HCT116 (cell line): ENCODE measurements at regions not wholly inside any gene's neighbourhood (a gene's known extent, or its start where the extent isn't known, plus 50 kb on each side); places are given as distances from the start of the nearest gene placed in this dataset.

Experiments used
- ATAC-seq: fragments of 200-7000 bp; cut with Tn5 transposase; 2 replicates; pipeline ENCODE4 v1.9.1; 2020; ENCODE audit warnings: mild to moderate bottlenecking, moderate library complexity
- BruUV-seq: library from RNA; stranded (reverse); fragments of 400-500 nt; replicated peaks from 2 replicates; lab custom pipeline; 2021; lab: Mats Ljungman, UMichigan
- CTCF ChIA-PET: fragments of 300-600 bp; sonication (Branson Sonifier 250); formaldehyde crosslinking; loops from one replicate; lab custom pipeline; 2021; ENCODE audit warnings: antibody characterized with exemption; lab: Charles Lee
- POLR2A ChIA-PET: fragments of 300-600, 350-600 bp; sonication (Branson Sonifier 250); formaldehyde crosslinking; loops from one replicate; lab custom pipeline; 2021; ENCODE audit warnings: antibody characterized with exemption; lab: Charles Lee
- RAD21 ChIA-PET, 2 experiments: fragments of 300-600 bp; sonication (Branson Sonifier 250); formaldehyde crosslinking; loops; one replicate each; lab custom pipeline; 2023; ENCODE audit warnings: low total read pairs in 2 of 2; ENCODE audit not compliant: uncharacterized antibody in 2 of 2, unreplicated experiment in 2 of 2, low non-redundant PET in 1 of 2; lab: Charles Lee
- DNase-seq: peaks from one replicate; pipeline ENCODE4 v3.0.0-alpha.2; 2010; ENCODE audit warnings: low read depth, low spot score
- H2AFZ ChIP-seq: fragments of 200-600 bp; shearing (Covaris generic), sonication (generic); 2 replicates; pipeline ENCODE4 v1.6.1; 2017; ENCODE audit warnings: low read depth, mixed run types, mixed read lengths, antibody characterized with exemption, low read length; ENCODE audit not compliant: poor library complexity, severe bottlenecking
- H3K27ac ChIP-seq: 2 replicates; pipeline ENCODE4 v1.5.1; 2012; ENCODE audit warnings: low read depth, low read length
- H3K27me3 ChIP-seq: fragments of 200-600 bp; sonication (generic); 2 replicates; pipeline ENCODE4 v1.6.1; 2016; ENCODE audit warnings: mixed run types, low read length, mixed read lengths; ENCODE audit not compliant: insufficient read depth
- H3K36me3 ChIP-seq, 2 experiments: fragments of 200-500 bp in 1 of 2; fragments of 200-600 bp in 1 of 2; sonication (Bioruptor generic) in 1 of 2; sonication (generic) in 1 of 2; 2 replicates each; pipeline versions ENCODE4 v1.5.1 to v1.6.1; 2014 to 2016; ENCODE audit warnings: low read length in 2 of 2, inconsistent platforms in 1 of 2, mixed read lengths in 1 of 2, mixed run types in 1 of 2; ENCODE audit not compliant: insufficient read depth in 2 of 2, control insufficient read depth in 1 of 2
- H3K4me1 ChIP-seq, 2 experiments: fragments of 200-600 bp in 1 of 2; sonication (generic) in 1 of 2; 2 replicates each; pipeline versions ENCODE4 v1.5.1 to v1.6.1; 2012 to 2017; ENCODE audit warnings: low read length in 2 of 2, inconsistent platforms in 1 of 2, mild to moderate bottlenecking in 1 of 2, mixed read lengths in 1 of 2, mixed run types in 1 of 2, moderate library complexity in 1 of 2; ENCODE audit not compliant: insufficient read depth in 2 of 2, control insufficient read depth in 1 of 2
- H3K4me2 ChIP-seq: fragments of 200-600 bp; sonication (generic); 2 replicates; pipeline ENCODE4 v1.6.1; 2017; ENCODE audit warnings: mixed run types, low read length, mixed read lengths
- H3K4me3 ChIP-seq, 2 experiments: fragments of 200-600 bp in 1 of 2; sonication (generic) in 1 of 2; replicated peaks in 1 of 2; 2 replicates each; pipeline ENCODE4 v1.5.1; 2011 to 2016; ENCODE audit warnings: low read length in 2 of 2, control low read depth in 1 of 2, low read depth in 1 of 2, mild to moderate bottlenecking in 1 of 2, mixed read lengths in 1 of 2, mixed run types in 1 of 2
- H3K79me2 ChIP-seq: fragments of 200-600 bp; sonication (generic); 2 replicates; pipeline ENCODE4 v1.6.1; 2017; ENCODE audit warnings: mild to moderate bottlenecking, mixed run types, low read length, moderate library complexity, mixed read lengths; ENCODE audit not compliant: insufficient read depth
- H3K9ac ChIP-seq: fragments of 200-600 bp; sonication (generic); 2 replicates; pipeline ENCODE4 v1.6.1; 2016; ENCODE audit warnings: low read length, mixed read lengths
- H3K9me2 ChIP-seq: fragments of 200-600 bp; sonication (generic), shearing (Covaris generic); 2 replicates; pipeline ENCODE4 v1.6.1; 2017; ENCODE audit warnings: mixed run types, mild to moderate bottlenecking, moderate library complexity; ENCODE audit not compliant: insufficient read depth
- H3K9me3 ChIP-seq, 2 experiments: fragments of 200-500 bp in 1 of 2; fragments of 200-600 bp in 1 of 2; sonication (Bioruptor generic) in 1 of 2; sonication (generic) in 1 of 2; 2 replicates each; pipeline ENCODE4 v1.6.1; 2014 to 2017; ENCODE audit warnings: low read length in 2 of 2, mixed read lengths in 2 of 2, inconsistent platforms in 1 of 2, low read depth in 1 of 2, mild to moderate bottlenecking in 1 of 2, mixed run types in 1 of 2, moderate library complexity in 1 of 2; ENCODE audit not compliant: control insufficient read depth in 1 of 2, insufficient read depth in 1 of 2
- H4K20me1 ChIP-seq: fragments of 200-600 bp; sonication (generic), shearing (Covaris generic); 2 replicates; pipeline ENCODE4 v1.6.1; 2017; ENCODE audit warnings: mixed run types, mild to moderate bottlenecking, moderate library complexity; ENCODE audit not compliant: insufficient read depth
- CBX3 ChIP-seq: IDR thresholded peaks from 2 replicates; pipeline ENCODE4 v1.6.1; 2012; ENCODE audit warnings: low read depth
- EZH2 ChIP-seq: fragments of 200-600 bp; sonication (generic); IDR thresholded peaks from 2 replicates; pipeline ENCODE4 v1.6.1; 2017; ENCODE audit warnings: antibody characterized with exemption, mixed run types
- EZH2phosphoT487 ChIP-seq: fragments of 200-600 bp; IDR thresholded peaks from 2 replicates; pipeline ENCODE4 v1.6.1; 2018; ENCODE audit warnings: antibody characterized with exemption, borderline replicate concordance
- FOSL1 ChIP-seq: IDR thresholded peaks from 2 replicates; pipeline ENCODE4 v1.6.1; 2012; ENCODE audit warnings: low read depth
- POLR2A ChIP-seq: IDR thresholded peaks from 2 replicates; pipeline ENCODE4 v1.7.0; 2011; ENCODE audit warnings: borderline replicate concordance; ENCODE audit not compliant: insufficient read depth, insufficient read length; ENCODE audit errors: extremely low read depth
- RAD21 ChIP-seq: IDR thresholded peaks from 2 replicates; pipeline ENCODE4 v1.6.1; 2012; ENCODE audit warnings: low read depth, mild to moderate bottlenecking
- SIN3A ChIP-seq: IDR thresholded peaks from 2 replicates; pipeline ENCODE4 v1.6.1; 2012; ENCODE audit warnings: low read depth
- SP1 ChIP-seq: IDR thresholded peaks from 2 replicates; pipeline ENCODE4 v1.6.1; 2012; ENCODE audit warnings: low read depth
- SRF ChIP-seq: IDR thresholded peaks from 2 replicates; pipeline ENCODE4 v1.6.1; 2012; ENCODE audit warnings: low read depth
- TCF7L2 ChIP-seq: IDR thresholded peaks from 2 replicates; pipeline ENCODE4 v1.7.0; 2011; ENCODE audit warnings: borderline replicate concordance, inconsistent platforms; ENCODE audit not compliant: insufficient read depth, insufficient read length; ENCODE audit errors: extremely low read depth
- ZFX ChIP-seq: fragments of 450-650 bp; IDR thresholded peaks from 2 replicates; pipeline ENCODE4 v1.6.1; 2017
- ZNF274 ChIP-seq: fragments of 200-500 bp; sonication (Bioruptor generic); IDR thresholded peaks from 2 replicates; pipeline ENCODE4 v1.6.1; 2014; ENCODE audit warnings: mild to moderate bottlenecking, low read depth, low read length, inconsistent platforms
- intact Hi-C: fragments of 100-400 bp; cut with micrococcal nuclease; formaldehyde crosslinking; loops from 2 replicates; pipeline ENCODE4 v1.10.0; 2022
- TF ChIP-seq, protein P1 (sequence below): IDR thresholded peaks from 2 replicates; pipeline ENCODE4 v1.6.1; 2012
- TF ChIP-seq, protein P2 (sequence below): IDR thresholded peaks from 2 replicates; pipeline ENCODE4 v1.6.1; 2012
- TF ChIP-seq, protein P3 (sequence below), 3 experiments: fragments of 200-600 bp in 1 of 3; sonication (generic) in 1 of 3; IDR thresholded peaks in 2 of 3; conservative IDR thresholded peaks in 1 of 3; 2 replicates each; pipeline ENCODE4 v1.5.1; 2012 to 2017; ENCODE audit warnings: low read depth in 2 of 3, low read length in 2 of 3, antibody characterized with exemption in 1 of 3, borderline replicate concordance in 1 of 3, control low read depth in 1 of 3, mild to moderate bottlenecking in 1 of 3, mixed read lengths in 1 of 3, mixed run types in 1 of 3, moderate library complexity in 1 of 3; ENCODE audit not compliant: insufficient read depth in 1 of 3
- TF ChIP-seq, protein P4 (sequence below): IDR thresholded peaks from 2 replicates; pipeline ENCODE4 v1.6.1; 2012; ENCODE audit warnings: low read depth

DNA sequence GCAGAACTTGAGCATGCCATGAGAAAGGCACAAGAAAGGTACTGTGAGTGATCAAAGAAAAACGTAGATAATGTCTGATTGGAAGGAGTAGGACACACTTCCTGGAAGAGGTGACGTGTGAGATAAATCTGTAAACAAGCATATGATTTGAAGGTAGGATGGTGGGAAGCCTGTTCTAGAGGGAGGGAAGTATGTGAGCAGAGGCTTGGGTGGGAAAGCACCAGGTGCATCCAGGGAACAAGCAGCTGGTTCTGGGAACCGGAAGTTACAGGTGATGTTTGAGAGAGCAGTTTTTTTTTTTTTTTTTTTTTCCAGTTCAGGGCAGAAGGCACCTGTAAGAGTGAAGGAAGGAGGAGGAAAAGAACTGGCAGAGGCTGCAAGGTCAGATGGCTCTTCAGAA lies 116.6 kb upstream of the EFEMP1 start:
- Histone ChIP-seq H2AFZ (no peak overlapping the region), H3K9ac (no peak overlapping the region), H3K27me3 (no peaks in the 10 kb centered on the region), H3K9me3 (no peaks in the 10 kb centered on the region), H3K4me1 (no peaks in the 10 kb centered on the region), H3K9me2 (no peaks in the 10 kb centered on the region), H3K4me3 (no peak overlapping the region), H3K4me2 (no peak overlapping the region), H3K79me2 (no peaks in the 10 kb centered on the region), H3K27ac (no peak overlapping the region), H3K36me3 (no peaks in the 10 kb centered on the region), H4K20me1 (no peaks in the 10 kb centered on the region)
- TF ChIP-seq, protein P1, sequence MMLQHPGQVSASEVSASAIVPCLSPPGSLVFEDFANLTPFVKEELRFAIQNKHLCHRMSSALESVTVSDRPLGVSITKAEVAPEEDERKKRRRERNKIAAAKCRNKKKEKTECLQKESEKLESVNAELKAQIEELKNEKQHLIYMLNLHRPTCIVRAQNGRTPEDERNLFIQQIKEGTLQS, result no peak
- TF ChIP-seq RAD21, result no peak
- TF ChIP-seq TCF7L2, result no peak
- TF ChIP-seq SRF, result no peak
- no peak for TF ChIP-seq CBX3
- TF ChIP-seq SP1, result no peak
- no peak for TF ChIP-seq ZFX
- TF ChIP-seq, protein P2, sequence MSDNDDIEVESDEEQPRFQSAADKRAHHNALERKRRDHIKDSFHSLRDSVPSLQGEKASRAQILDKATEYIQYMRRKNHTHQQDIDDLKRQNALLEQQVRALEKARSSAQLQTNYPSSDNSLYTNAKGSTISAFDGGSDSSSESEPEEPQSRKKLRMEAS, result no peak
- TF ChIP-seq, protein P3, sequence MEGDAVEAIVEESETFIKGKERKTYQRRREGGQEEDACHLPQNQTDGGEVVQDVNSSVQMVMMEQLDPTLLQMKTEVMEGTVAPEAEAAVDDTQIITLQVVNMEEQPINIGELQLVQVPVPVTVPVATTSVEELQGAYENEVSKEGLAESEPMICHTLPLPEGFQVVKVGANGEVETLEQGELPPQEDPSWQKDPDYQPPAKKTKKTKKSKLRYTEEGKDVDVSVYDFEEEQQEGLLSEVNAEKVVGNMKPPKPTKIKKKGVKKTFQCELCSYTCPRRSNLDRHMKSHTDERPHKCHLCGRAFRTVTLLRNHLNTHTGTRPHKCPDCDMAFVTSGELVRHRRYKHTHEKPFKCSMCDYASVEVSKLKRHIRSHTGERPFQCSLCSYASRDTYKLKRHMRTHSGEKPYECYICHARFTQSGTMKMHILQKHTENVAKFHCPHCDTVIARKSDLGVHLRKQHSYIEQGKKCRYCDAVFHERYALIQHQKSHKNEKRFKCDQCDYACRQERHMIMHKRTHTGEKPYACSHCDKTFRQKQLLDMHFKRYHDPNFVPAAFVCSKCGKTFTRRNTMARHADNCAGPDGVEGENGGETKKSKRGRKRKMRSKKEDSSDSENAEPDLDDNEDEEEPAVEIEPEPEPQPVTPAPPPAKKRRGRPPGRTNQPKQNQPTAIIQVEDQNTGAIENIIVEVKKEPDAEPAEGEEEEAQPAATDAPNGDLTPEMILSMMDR (IDR thresholded peaks at IDR 0.05 in 2 of 3, conservative IDR thresholded peaks at IDR 0.05 in 1 of 3; ENCODE audit: borderline replicate concordance in 1 of 3, insufficient read depth in 1 of 3, low read depth in 2 of 3, low read length in 2 of 3), result no peak
- no peak for TF ChIP-seq EZH2phosphoT487
- no peak for TF ChIP-seq POLR2A
- no peak for TF ChIP-seq EZH2
- TF ChIP-seq, protein P4, sequence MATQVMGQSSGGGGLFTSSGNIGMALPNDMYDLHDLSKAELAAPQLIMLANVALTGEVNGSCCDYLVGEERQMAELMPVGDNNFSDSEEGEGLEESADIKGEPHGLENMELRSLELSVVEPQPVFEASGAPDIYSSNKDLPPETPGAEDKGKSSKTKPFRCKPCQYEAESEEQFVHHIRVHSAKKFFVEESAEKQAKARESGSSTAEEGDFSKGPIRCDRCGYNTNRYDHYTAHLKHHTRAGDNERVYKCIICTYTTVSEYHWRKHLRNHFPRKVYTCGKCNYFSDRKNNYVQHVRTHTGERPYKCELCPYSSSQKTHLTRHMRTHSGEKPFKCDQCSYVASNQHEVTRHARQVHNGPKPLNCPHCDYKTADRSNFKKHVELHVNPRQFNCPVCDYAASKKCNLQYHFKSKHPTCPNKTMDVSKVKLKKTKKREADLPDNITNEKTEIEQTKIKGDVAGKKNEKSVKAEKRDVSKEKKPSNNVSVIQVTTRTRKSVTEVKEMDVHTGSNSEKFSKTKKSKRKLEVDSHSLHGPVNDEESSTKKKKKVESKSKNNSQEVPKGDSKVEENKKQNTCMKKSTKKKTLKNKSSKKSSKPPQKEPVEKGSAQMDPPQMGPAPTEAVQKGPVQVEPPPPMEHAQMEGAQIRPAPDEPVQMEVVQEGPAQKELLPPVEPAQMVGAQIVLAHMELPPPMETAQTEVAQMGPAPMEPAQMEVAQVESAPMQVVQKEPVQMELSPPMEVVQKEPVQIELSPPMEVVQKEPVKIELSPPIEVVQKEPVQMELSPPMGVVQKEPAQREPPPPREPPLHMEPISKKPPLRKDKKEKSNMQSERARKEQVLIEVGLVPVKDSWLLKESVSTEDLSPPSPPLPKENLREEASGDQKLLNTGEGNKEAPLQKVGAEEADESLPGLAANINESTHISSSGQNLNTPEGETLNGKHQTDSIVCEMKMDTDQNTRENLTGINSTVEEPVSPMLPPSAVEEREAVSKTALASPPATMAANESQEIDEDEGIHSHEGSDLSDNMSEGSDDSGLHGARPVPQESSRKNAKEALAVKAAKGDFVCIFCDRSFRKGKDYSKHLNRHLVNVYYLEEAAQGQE, result no peak
- no peak for TF ChIP-seq FOSL1
- TF ChIP-seq ZNF274, result no peak
- no peak for TF ChIP-seq SIN3A
- BruUV-seq, result no TSS peak
- ATAC-seq (no peak), DNase-seq (no peak)
- ChIA-PET RAD21 (no interaction called here), CTCF (no interaction called here), POLR2A (no interaction called here)
- intact Hi-C loops, result no loop called here
